ENCODE measurements at regions not wholly inside any gene's neighbourhood (a gene's known extent, or its start where the extent isn't known, plus 50 kb on each side); places are given as distances from the start of the nearest gene placed in this dataset.

DNA sequence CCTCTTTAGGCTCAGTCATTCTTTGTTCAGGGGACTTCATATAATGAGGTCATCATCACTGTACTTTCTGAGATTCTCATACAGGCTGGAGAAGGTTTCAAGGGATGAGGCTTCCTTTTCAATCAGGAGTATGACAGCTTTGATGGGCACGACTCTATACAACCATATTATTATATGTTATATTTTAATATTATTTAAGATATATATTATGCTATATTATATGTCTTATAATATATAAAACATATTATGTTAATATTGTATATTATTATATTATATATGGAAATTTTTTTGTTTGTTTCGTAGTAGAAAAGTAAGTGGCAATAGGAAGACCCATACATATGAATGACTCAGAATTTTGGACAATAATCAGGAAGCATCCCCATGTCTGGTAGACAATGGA lies 78.0 kb upstream of the GATA6 start:
- ChIA-PET RAD21 (ENCODE audit: low non-redundant PET in 1 of 2, low total read pairs in 2 of 2, uncharacterized antibody in 2 of 2, unreplicated experiment in 2 of 2) (no interaction called here), CTCF (no interaction called here), POLR2A (interaction anchor here (0.5 kb wide), 1 partner anchor 29 kb away, joined by 3 read pairs; no protein-coding TSS in a partner anchor)
- Histone ChIP-seq H3K27ac (ENCODE audit: low read depth, low read length) (no peak overlapping the region), H3K79me2 (ENCODE audit: insufficient read depth, low read length) (no peaks in the 10 kb centered on the region), H3K4me2 (ENCODE audit: low read length) (no peak overlapping the region), H3K27me3 (ENCODE audit: insufficient read depth, low read length) (no peaks in the 10 kb centered on the region), H3K4me1 (ENCODE audit: control insufficient read depth in 1 of 2, insufficient read depth in 2 of 2, low read length in 2 of 2) (no peaks in the 10 kb centered on the region), H3K9ac (ENCODE audit: low read length) (no peak overlapping the region), H3K36me3 (ENCODE audit: control insufficient read depth in 1 of 2, insufficient read depth in 2 of 2, low read length in 2 of 2) (no peaks in the 10 kb centered on the region), H4K20me1 (ENCODE audit: insufficient read depth) (no peaks in the 10 kb centered on the region), H3K9me2 (ENCODE audit: insufficient read depth) (no peaks in the 10 kb centered on the region), H2AFZ (ENCODE audit: low read depth, low read length, poor library complexity, severe bottlenecking) (no peak overlapping the region), H3K4me3 (replicated peaks in 1 of 2; ENCODE audit: low read depth in 1 of 2, low read length in 2 of 2) (no peak overlapping the region), H3K9me3 (ENCODE audit: control insufficient read depth in 1 of 2, insufficient read depth in 1 of 2, low read depth in 1 of 2, low read length in 2 of 2) (no peaks in the 10 kb centered on the region)
- intact Hi-C loops (cut with micrococcal nuclease) = no loop called here
- no peak for TF ChIP-seq RAD21 (IDR thresholded peaks at IDR 0.05; ENCODE audit: low read depth)
- TF ChIP-seq, protein P1, sequence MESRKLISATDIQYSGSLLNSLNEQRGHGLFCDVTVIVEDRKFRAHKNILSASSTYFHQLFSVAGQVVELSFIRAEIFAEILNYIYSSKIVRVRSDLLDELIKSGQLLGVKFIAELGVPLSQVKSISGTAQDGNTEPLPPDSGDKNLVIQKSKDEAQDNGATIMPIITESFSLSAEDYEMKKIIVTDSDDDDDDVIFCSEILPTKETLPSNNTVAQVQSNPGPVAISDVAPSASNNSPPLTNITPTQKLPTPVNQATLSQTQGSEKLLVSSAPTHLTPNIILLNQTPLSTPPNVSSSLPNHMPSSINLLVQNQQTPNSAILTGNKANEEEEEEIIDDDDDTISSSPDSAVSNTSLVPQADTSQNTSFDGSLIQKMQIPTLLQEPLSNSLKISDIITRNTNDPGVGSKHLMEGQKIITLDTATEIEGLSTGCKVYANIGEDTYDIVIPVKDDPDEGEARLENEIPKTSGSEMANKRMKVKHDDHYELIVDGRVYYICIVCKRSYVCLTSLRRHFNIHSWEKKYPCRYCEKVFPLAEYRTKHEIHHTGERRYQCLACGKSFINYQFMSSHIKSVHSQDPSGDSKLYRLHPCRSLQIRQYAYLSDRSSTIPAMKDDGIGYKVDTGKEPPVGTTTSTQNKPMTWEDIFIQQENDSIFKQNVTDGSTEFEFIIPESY (IDR thresholded peaks at IDR 0.05; ENCODE audit: extremely low read depth, insufficient replicate concordance, low read length) = no peak
- TF ChIP-seq CBX3 (IDR thresholded peaks at IDR 0.05; ENCODE audit: low read depth) = no peak
- TF ChIP-seq POLR2AphosphoS5 (IDR thresholded peaks at IDR 0.05; ENCODE audit: low read depth, low read length) = no peak
- TF ChIP-seq ZNF274 (IDR thresholded peaks at IDR 0.05; ENCODE audit: low read depth, low read length) = no peak
- TF ChIP-seq, protein P2, sequence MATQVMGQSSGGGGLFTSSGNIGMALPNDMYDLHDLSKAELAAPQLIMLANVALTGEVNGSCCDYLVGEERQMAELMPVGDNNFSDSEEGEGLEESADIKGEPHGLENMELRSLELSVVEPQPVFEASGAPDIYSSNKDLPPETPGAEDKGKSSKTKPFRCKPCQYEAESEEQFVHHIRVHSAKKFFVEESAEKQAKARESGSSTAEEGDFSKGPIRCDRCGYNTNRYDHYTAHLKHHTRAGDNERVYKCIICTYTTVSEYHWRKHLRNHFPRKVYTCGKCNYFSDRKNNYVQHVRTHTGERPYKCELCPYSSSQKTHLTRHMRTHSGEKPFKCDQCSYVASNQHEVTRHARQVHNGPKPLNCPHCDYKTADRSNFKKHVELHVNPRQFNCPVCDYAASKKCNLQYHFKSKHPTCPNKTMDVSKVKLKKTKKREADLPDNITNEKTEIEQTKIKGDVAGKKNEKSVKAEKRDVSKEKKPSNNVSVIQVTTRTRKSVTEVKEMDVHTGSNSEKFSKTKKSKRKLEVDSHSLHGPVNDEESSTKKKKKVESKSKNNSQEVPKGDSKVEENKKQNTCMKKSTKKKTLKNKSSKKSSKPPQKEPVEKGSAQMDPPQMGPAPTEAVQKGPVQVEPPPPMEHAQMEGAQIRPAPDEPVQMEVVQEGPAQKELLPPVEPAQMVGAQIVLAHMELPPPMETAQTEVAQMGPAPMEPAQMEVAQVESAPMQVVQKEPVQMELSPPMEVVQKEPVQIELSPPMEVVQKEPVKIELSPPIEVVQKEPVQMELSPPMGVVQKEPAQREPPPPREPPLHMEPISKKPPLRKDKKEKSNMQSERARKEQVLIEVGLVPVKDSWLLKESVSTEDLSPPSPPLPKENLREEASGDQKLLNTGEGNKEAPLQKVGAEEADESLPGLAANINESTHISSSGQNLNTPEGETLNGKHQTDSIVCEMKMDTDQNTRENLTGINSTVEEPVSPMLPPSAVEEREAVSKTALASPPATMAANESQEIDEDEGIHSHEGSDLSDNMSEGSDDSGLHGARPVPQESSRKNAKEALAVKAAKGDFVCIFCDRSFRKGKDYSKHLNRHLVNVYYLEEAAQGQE (IDR thresholded peaks at IDR 0.05; ENCODE audit: low read depth) = no peak
- TF ChIP-seq YY1 (IDR thresholded peaks at IDR 0.05; ENCODE audit: extremely low read depth, insufficient replicate concordance, low read depth, low read length) = no peak
- no peak for TF ChIP-seq SP1 (IDR thresholded peaks at IDR 0.05; ENCODE audit: low read depth)
- TF ChIP-seq SIN3A (IDR thresholded peaks at IDR 0.05; ENCODE audit: low read depth) = no peak
- no peak for TF ChIP-seq EZH2phosphoT487 (IDR thresholded peaks at IDR 0.05; ENCODE audit: borderline replicate concordance)
- no peak for TF ChIP-seq CTCF (IDR thresholded peaks at IDR 0.05 in 2 of 3, conservative IDR thresholded peaks at IDR 0.05 in 1 of 3; ENCODE audit: borderline replicate concordance in 1 of 3, insufficient read depth in 1 of 3, low read depth in 2 of 3, low read length in 2 of 3)
- ATAC-seq (no peak), DNase-seq (ENCODE audit: low read depth, low spot score) (no peak)
- no TSS peak for BruUV-seq (replicated peaks)

All from HCT116 (cell line).